ENCODE measurements at regions not wholly inside any gene's neighbourhood (a gene's known extent, or its start where the extent isn't known, plus 50 kb on each side); places are given as distances from the start of the nearest gene placed in this dataset.
"Not testable (repeated sequence)": the region's sequence is repeated elsewhere in the genome, so short reads cannot be mapped to it uniquely, and the experiment has no call there.

- no peaks in the 10 kb centered on the region for H3K9me3 ChIP-seq
- H3K36me3 ChIP-seq, result no peaks in the 10 kb centered on the region
- H3K4me1 ChIP-seq (ENCODE audit: control insufficient read depth in 1 of 2, insufficient read depth in 1 of 2, low read depth in 1 of 2, low read length in 1 of 2), result no peaks in the 10 kb centered on the region
- no peak overlapping the region for H3K4me3 ChIP-seq (ENCODE audit: low read depth in 1 of 2, low read length in 1 of 2)
- no peaks in the 10 kb centered on the region for H3K27me3 ChIP-seq
- TF ChIP-seq CTCF (IDR thresholded peaks at IDR 0.05), result no peak
- H3K27ac ChIP-seq, result no peak overlapping the region
Measured at GRCh38 chr18:21963336-21963735, 206.1 kb upstream of the GATA6 start.

GRCh38 chr18:21968338-21968737, 201.1 kb upstream of the GATA6 start:
- H3K4me1 ChIP-seq (ENCODE audit: control insufficient read depth in 1 of 2, insufficient read depth in 1 of 2, low read depth in 1 of 2, low read length in 1 of 2), result no peaks in the 10 kb centered on the region

GRCh38 chr18:21972281-21972680, 197.1 kb upstream of the GATA6 start:
- Histone ChIP-seq H3K9me3 (no peaks in the 10 kb centered on the region), H3K27me3 (no peaks in the 10 kb centered on the region), H3K27ac (no peak overlapping the region), H3K4me3 (ENCODE audit: low read depth in 1 of 2, low read length in 1 of 2) (no peak overlapping the region), H3K4me1 (ENCODE audit: control insufficient read depth in 1 of 2, insufficient read depth in 1 of 2, low read depth in 1 of 2, low read length in 1 of 2) (no peaks in the 10 kb centered on the region), H3K36me3 (no peaks in the 10 kb centered on the region)
- TF ChIP-seq CTCF (IDR thresholded peaks at IDR 0.05), result no peak

More at GRCh38 chr18:21968338-21968737, 201.1 kb upstream of the GATA6 start:
- Histone ChIP-seq H3K27me3 (no peaks in the 10 kb centered on the region), H3K9me3 (no peaks in the 10 kb centered on the region), H3K36me3 (no peaks in the 10 kb centered on the region), H3K4me3 (ENCODE audit: low read depth in 1 of 2, low read length in 1 of 2) (no peak overlapping the region), H3K27ac (no peak overlapping the region)
- TF ChIP-seq CTCF (IDR thresholded peaks at IDR 0.05), result no peak

DNA sequence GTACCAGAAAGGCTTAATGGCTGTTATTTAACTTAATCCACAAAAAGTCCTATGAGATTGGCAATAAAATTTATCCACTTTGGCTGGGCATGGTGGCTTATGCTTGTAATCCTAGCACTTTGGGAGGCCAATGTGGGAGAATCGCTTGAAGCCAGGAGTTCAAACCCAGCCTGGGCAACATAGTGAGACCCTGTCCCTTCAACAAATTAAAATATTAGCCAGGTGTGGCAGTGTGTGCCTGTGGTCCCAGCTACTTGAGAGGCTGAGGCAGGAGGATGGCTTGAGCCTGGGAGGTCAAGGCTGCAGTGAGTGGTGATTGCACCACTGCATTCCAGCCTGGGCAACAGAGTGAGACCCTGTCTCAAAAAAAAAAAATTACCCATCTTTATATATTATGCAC, 193.4 kb upstream of the GATA6 start:
- H3K36me3 ChIP-seq; H3K27me3 ChIP-seq; H3K9me3 ChIP-seq; H3K4me3 ChIP-seq (ENCODE audit: low read depth in 1 of 2, low read length in 1 of 2); H3K27ac ChIP-seq; H3K4me1 ChIP-seq (ENCODE audit: control insufficient read depth in 1 of 2, insufficient read depth in 1 of 2, low read depth in 1 of 2, low read length in 1 of 2): not testable (repeated sequence)

DNA sequence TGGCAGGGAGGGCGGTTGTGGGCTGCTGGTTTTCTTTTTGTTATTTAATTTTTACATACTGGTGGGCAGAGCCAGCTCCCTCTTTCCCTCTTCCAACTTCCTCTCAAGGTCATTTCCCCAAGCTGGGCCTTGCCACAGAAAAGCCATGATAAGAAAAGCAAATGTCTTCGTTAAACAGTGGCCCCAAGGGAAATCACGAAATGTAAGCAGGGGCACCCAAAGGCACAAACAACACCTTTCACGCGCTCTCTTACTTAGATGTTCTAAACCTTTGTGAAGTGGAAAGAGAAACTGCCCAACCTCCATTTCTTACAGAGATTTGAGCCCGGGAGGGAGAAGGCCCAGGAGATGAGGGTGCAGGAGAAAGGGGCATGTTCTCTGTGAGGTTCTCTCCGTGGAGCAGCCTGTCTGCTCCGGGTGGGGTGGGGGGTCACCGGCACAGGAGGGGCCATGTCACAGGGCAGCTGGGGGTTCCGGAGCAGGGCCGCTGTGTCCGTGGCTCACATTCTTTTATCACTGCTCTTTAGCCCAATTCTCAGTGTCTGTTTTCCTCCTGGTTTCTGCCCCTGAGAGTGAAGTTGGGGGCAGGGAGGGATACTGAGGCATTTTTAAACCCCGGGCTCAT, 190.7 kb upstream of the GATA6 start:
- no peaks in the 10 kb centered on the region for H3K27me3 ChIP-seq
- H3K4me3 ChIP-seq (ENCODE audit: low read depth in 1 of 2, low read length in 1 of 2), result no peak overlapping the region
- no peak overlapping the region for H3K27ac ChIP-seq
- no peaks in the 10 kb centered on the region for H3K36me3 ChIP-seq
- TF ChIP-seq CTCF (IDR thresholded peaks at IDR 0.05), result no peak
- H3K4me1 ChIP-seq (ENCODE audit: control insufficient read depth in 1 of 2, insufficient read depth in 1 of 2, low read depth in 1 of 2, low read length in 1 of 2), result no peaks in the 10 kb centered on the region
- H3K9me3 ChIP-seq, result no peaks in the 10 kb centered on the region

DNA sequence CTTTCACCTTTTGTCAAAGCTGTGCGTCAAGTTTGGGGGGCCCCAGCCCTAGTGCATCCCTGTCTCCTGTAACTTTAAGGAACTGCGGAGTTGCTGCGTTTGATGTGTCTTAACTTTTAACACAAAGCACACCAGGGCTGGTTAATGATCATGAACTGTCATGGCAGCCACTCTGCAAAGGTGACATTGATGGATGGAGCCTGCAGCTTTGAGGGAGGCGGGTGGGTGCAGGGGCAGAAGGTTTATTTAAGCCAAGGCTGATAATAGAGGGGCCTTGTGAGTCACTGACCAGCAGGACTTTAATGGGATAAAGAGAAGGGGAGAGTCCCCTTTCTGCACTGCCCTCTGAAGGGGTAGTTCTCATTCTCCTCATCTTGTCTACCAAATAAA, 190.2 kb upstream of the GATA6 start:
- TF ChIP-seq CTCF (IDR thresholded peaks at IDR 0.05), result no peak
- H3K4me3 ChIP-seq (ENCODE audit: low read depth in 1 of 2, low read length in 1 of 2), result no peak overlapping the region
- H3K36me3 ChIP-seq, result no peaks in the 10 kb centered on the region
- no peaks in the 10 kb centered on the region for H3K27me3 ChIP-seq
- no peaks in the 10 kb centered on the region for H3K4me1 ChIP-seq (ENCODE audit: control insufficient read depth in 1 of 2, insufficient read depth in 1 of 2, low read depth in 1 of 2, low read length in 1 of 2)
- H3K27ac ChIP-seq, result no peak overlapping the region
- no peaks in the 10 kb centered on the region for H3K9me3 ChIP-seq
